Spleen (tissue), 7 donors: ENCODE measurements at regions not wholly inside any gene's neighbourhood (a gene's known extent, or its start where the extent isn't known, plus 50 kb on each side); places are given as distances from the start of the nearest gene placed in this dataset.
"Not testable (repeated sequence)": the region's sequence is repeated elsewhere in the genome, so short reads cannot be mapped to it uniquely, and the experiment has no call there.

Source experiments
- CTCF ChIP-seq, 11 experiments: fragments of 200-600 bp in 7 of 11; fragments of 450-650 bp in 4 of 11; sonication (generic) in 4 of 11; IDR thresholded peaks in 8 of 11; conservative IDR thresholded peaks in 3 of 11; 1 replicate in 7 of 11; 2 replicates in 4 of 11; pipeline versions ENCODE4 v1.4.0 to v1.8.0; 2016 to 2021; ENCODE audit warnings: antibody characterized with exemption in 11 of 11, inconsistent platforms in 4 of 11, mild to moderate bottlenecking in 1 of 11
- POLR2AphosphoS5 ChIP-seq, 3 donors: sonication (generic); formaldehyde crosslinking; IDR thresholded peaks; one replicate each; pipeline ENCODE4 v1.5.1; 2017; ENCODE audit warnings: antibody characterized with exemption in 3 of 3
- donor health status: DM: no; HTN: no; CAD: no; lungs with moderate emphysema.
- donor health status: DM: no; HTN: no; CAD: no.
- donor health status: DM: no; HTN: no; CAD: no.

GRCh38 chr4:26198931-26199330, 121.9 kb upstream of the RBPJ start:
- TF ChIP-seq CTCF (IDR thresholded peaks at IDR 0.05 in 8 of 11, conservative IDR thresholded peaks at IDR 0.05 in 3 of 11); POLR2AphosphoS5 (IDR thresholded peaks at IDR 0.05): not testable (repeated sequence)
